Liver (tissue), 7 donors: ENCODE measurements at regions not wholly inside any gene's neighbourhood (a gene's known extent, or its start where the extent isn't known, plus 50 kb on each side); places are given as distances from the start of the nearest gene placed in this dataset.

ENCODE experiments used
- DNase-seq: peaks from one replicate; pipeline ENCODE4 v3.0.0-alpha.2; 2017; ENCODE audit warnings: low spot score
- H3K27ac ChIP-seq, 2 donors: one replicate each; pipeline ENCODE4 v1.7.0; 2013; ENCODE audit warnings: inconsistent platforms in 2 of 2, low read length in 2 of 2, control low read depth in 1 of 2, low read depth in 1 of 2, mild to moderate bottlenecking in 1 of 2
- H3K27me3 ChIP-seq, 4 donors: one replicate each; pipeline versions ENCODE4 v1.6.1 to v1.7.0; 2013; ENCODE audit warnings: low read length in 3 of 4, inconsistent platforms in 1 of 4, mild to moderate bottlenecking in 1 of 4, moderate library complexity in 1 of 4; ENCODE audit not compliant: control insufficient read depth in 4 of 4, insufficient read depth in 4 of 4
- H3K36me3 ChIP-seq, 4 donors: one replicate each; pipeline versions ENCODE4 v1.6.1 to v1.7.0; 2013; ENCODE audit warnings: low read length in 3 of 4, mild to moderate bottlenecking in 3 of 4, low read depth in 1 of 4, moderate library complexity in 1 of 4; ENCODE audit not compliant: control insufficient read depth in 4 of 4, insufficient read depth in 3 of 4
- H3K4me1 ChIP-seq, 4 donors: one replicate each; pipeline versions ENCODE4 v1.6.1 to v1.7.0; 2013; ENCODE audit warnings: low read length in 3 of 4, mild to moderate bottlenecking in 3 of 4, moderate library complexity in 1 of 4; ENCODE audit not compliant: control insufficient read depth in 4 of 4, insufficient read depth in 4 of 4
- H3K4me3 ChIP-seq, 3 donors: one replicate each; pipeline versions ENCODE4 v1.6.1 to v1.7.0; 2013; ENCODE audit warnings: low read length in 3 of 3, control low read depth in 1 of 3, low read depth in 1 of 3, mild to moderate bottlenecking in 1 of 3
- H3K9ac ChIP-seq, 2 donors: one replicate each; pipeline ENCODE4 v1.7.0; 2013; ENCODE audit warnings: low read length in 2 of 2, mild to moderate bottlenecking in 2 of 2, moderate library complexity in 2 of 2, control low read depth in 1 of 2, low read depth in 1 of 2
- H3K9me3 ChIP-seq, 4 donors: one replicate each; pipeline versions ENCODE4 v1.6.1 to v1.7.0; 2013; ENCODE audit warnings: low read length in 3 of 4; ENCODE audit not compliant: control insufficient read depth in 4 of 4
- ATF3 ChIP-seq: IDR thresholded peaks from 2 replicates; pipeline ENCODE4 v1.6.1; 2016; ENCODE audit warnings: antibody characterized with exemption
- FOXA1 ChIP-seq: IDR thresholded peaks from 2 replicates; pipeline ENCODE4 v1.6.1; 2016; ENCODE audit warnings: antibody characterized with exemption
- FOXA2 ChIP-seq: IDR thresholded peaks from 2 replicates; pipeline ENCODE4 v1.6.1; 2016; ENCODE audit warnings: antibody characterized with exemption
- GABPA ChIP-seq, 2 donors: IDR thresholded peaks in 1 of 2; conservative IDR thresholded peaks in 1 of 2; 2 replicates each; pipeline ENCODE4 v1.6.1; 2016; ENCODE audit warnings: antibody characterized with exemption in 2 of 2, mild to moderate bottlenecking in 1 of 2, moderate library complexity in 1 of 2
- HNF4A ChIP-seq, 2 donors: conservative IDR thresholded peaks; 2 replicates each; pipeline ENCODE4 v1.6.1; 2016; ENCODE audit warnings: antibody characterized with exemption in 2 of 2, mild to moderate bottlenecking in 2 of 2
- HNF4G ChIP-seq: IDR thresholded peaks from 2 replicates; pipeline ENCODE4 v1.6.1; 2016; ENCODE audit warnings: antibody characterized with exemption
- JUND ChIP-seq, 2 donors: IDR thresholded peaks; 2 replicates each; pipeline ENCODE4 v1.6.1; 2016; ENCODE audit warnings: antibody characterized with exemption in 2 of 2
- NR2F2 ChIP-seq: IDR thresholded peaks from 2 replicates; pipeline ENCODE4 v1.6.1; 2016; ENCODE audit warnings: antibody characterized with exemption
- REST ChIP-seq: IDR thresholded peaks from 2 replicates; pipeline ENCODE4 v1.6.1; 2016; ENCODE audit warnings: antibody characterized with exemption, mild to moderate bottlenecking
- RXRA ChIP-seq, 2 donors: IDR thresholded peaks; 2 replicates each; pipeline ENCODE4 v1.6.1; 2017 to 2018; ENCODE audit warnings: antibody characterized with exemption in 2 of 2, mild to moderate bottlenecking in 1 of 2
- SP1 ChIP-seq: IDR thresholded peaks from 2 replicates; pipeline ENCODE4 v1.6.1; 2018; ENCODE audit warnings: antibody characterized with exemption, mild to moderate bottlenecking
- TAF1 ChIP-seq: conservative IDR thresholded peaks from 2 replicates; pipeline ENCODE4 v1.6.1; 2016; ENCODE audit warnings: antibody characterized with exemption, mild to moderate bottlenecking
- YY1 ChIP-seq: IDR thresholded peaks from 2 replicates; pipeline ENCODE4 v1.6.1; 2016; ENCODE audit warnings: antibody characterized with exemption, mild to moderate bottlenecking
- WGBS: extraction: QIAGEN DNeasy Blood & Tissue Kit; methylation state at CpG from one replicate; pipeline ENCODE4 v1.1.7; 2013; 5-methylcytosine and 5-hydroxymethylcytosine counted together
- donor health status: healthy.
- donor health status: healthy.
- donor health status: healthy.
- donor health status: healthy.

GRCh38 chr1:182185136-182185535 is 123.6 kb upstream of the ZNF648 start:
- Histone ChIP-seq H3K27me3 (no peaks in the 10 kb centered on the region), H3K9me3 (no peaks in the 10 kb centered on the region), H3K36me3 (no peaks in the 10 kb centered on the region), H3K27ac (no peak overlapping the region), H3K9ac (no peak overlapping the region), H3K4me3 (no peak overlapping the region), H3K4me1 (no peaks in the 10 kb centered on the region)
- DNase-seq, result no peak
- WGBS, result 94% methylated on average over 2 of the region's 2 CpGs
- TF ChIP-seq RXRA (IDR thresholded peaks at IDR 0.05), result no peak
- no peak for TF ChIP-seq FOXA1
- no peak for TF ChIP-seq GABPA (IDR thresholded peaks at IDR 0.05 in 1 of 2, conservative IDR thresholded peaks at IDR 0.05 in 1 of 2)
- TF ChIP-seq JUND (IDR thresholded peaks at IDR 0.05), result no peak
- no peak for TF ChIP-seq HNF4A (conservative IDR thresholded peaks at IDR 0.05)
- no peak for TF ChIP-seq SP1
- TF ChIP-seq TAF1, result no peak
- TF ChIP-seq REST, result no peak

- Histone ChIP-seq H3K4me1 (no peaks in the 10 kb centered on the region), H3K9me3 (no peaks in the 10 kb centered on the region), H3K27ac (no peak overlapping the region), H3K9ac (no peak overlapping the region), H3K27me3 (no peaks in the 10 kb centered on the region), H3K4me3 (no peak overlapping the region), H3K36me3 (no peaks in the 10 kb centered on the region)
- no peak for DNase-seq
- WGBS, result 72% methylated on average over 3 of the region's 3 CpGs
- TF ChIP-seq REST (no peak), YY1 (no peak), FOXA1 (no peak), TAF1 (no peak), SP1 (no peak), NR2F2 (no peak), GABPA (IDR thresholded peaks at IDR 0.05 in 1 of 2, conservative IDR thresholded peaks at IDR 0.05 in 1 of 2) (no peak)
Observed at GRCh38 chr1:182183606-182184005, 122.1 kb upstream of the ZNF648 start.

- no peaks in the 10 kb centered on the region for H3K27me3 ChIP-seq
- H3K36me3 ChIP-seq, result no peaks in the 10 kb centered on the region
- H3K4me1 ChIP-seq, result no peaks in the 10 kb centered on the region
- no peak overlapping the region for H3K27ac ChIP-seq
- H3K9ac ChIP-seq, result no peak overlapping the region
- TF ChIP-seq ATF3 (no peak), JUND (IDR thresholded peaks at IDR 0.05) (no peak), HNF4G (no peak), GABPA (IDR thresholded peaks at IDR 0.05 in 1 of 2, conservative IDR thresholded peaks at IDR 0.05 in 1 of 2) (no peak), FOXA2 (no peak)
- no peak overlapping the region for H3K4me3 ChIP-seq
- no peaks in the 10 kb centered on the region for H3K9me3 ChIP-seq
- DNase-seq, result no peak
Observed at GRCh38 chr1:182182311-182182710, 120.8 kb upstream of the ZNF648 start.
